ENCODE measurements at regions not wholly inside any gene's neighbourhood (a gene's known extent, or its start where the extent isn't known, plus 50 kb on each side); places are given as distances from the start of the nearest gene placed in this dataset.

- no peak for TF ChIP-seq CTCF (IDR thresholded peaks at IDR 0.05; ENCODE audit: control insufficient read depth, extremely low read depth, insufficient read depth)
- DNase-seq (ENCODE audit: low read depth) = no peak
- no peak overlapping the region for H3K4me3 ChIP-seq (ENCODE audit: low read depth, low read length)
These were observed 74.8 kb upstream of the SPTBN1 start for GRCh38 chr2:54381293-54381692.

GRCh38 chr2:54382601-54383000 is 73.5 kb upstream of the SPTBN1 start:
- TF ChIP-seq CTCF (IDR thresholded peaks at IDR 0.05; ENCODE audit: control insufficient read depth, extremely low read depth, insufficient read depth) = no peak
- DNase-seq (ENCODE audit: low read depth) = no peak
- H3K4me3 ChIP-seq (ENCODE audit: low read depth, low read length) = no peak overlapping the region

- no peak for TF ChIP-seq CTCF (IDR thresholded peaks at IDR 0.05; ENCODE audit: control insufficient read depth, extremely low read depth, insufficient read depth)
- no peak overlapping the region for H3K4me3 ChIP-seq (ENCODE audit: low read depth, low read length)
- DNase-seq (ENCODE audit: low read depth) = no peak
These were observed 71.6 kb upstream of the SPTBN1 start for GRCh38 chr2:54384301-54385203.

- TF ChIP-seq CTCF (IDR thresholded peaks at IDR 0.05; ENCODE audit: control insufficient read depth, extremely low read depth, insufficient read depth) = no peak
- no peak for DNase-seq (ENCODE audit: low read depth)
- H3K4me3 ChIP-seq (ENCODE audit: low read depth, low read length) = no peak overlapping the region
These were observed 70.9 kb upstream of the SPTBN1 start for GRCh38 chr2:54385271-54385670.

- TF ChIP-seq CTCF (IDR thresholded peaks at IDR 0.05; ENCODE audit: control insufficient read depth, extremely low read depth, insufficient read depth) = no peak
- no peak overlapping the region for H3K4me3 ChIP-seq (ENCODE audit: low read depth, low read length)
These were observed 69.5 kb upstream of the SPTBN1 start for GRCh38 chr2:54386585-54386984.

GRCh38 chr2:54387059-54387991 is 68.8 kb upstream of the SPTBN1 start:
- no peak for TF ChIP-seq CTCF (IDR thresholded peaks at IDR 0.05; ENCODE audit: control insufficient read depth, extremely low read depth, insufficient read depth)
- no peak overlapping the region for H3K4me3 ChIP-seq (ENCODE audit: low read depth, low read length)
- DNase-seq (ENCODE audit: low read depth) = no peak

More at GRCh38 chr2:54386585-54386984, 69.5 kb upstream of the SPTBN1 start:
- no peak for DNase-seq (ENCODE audit: low read depth)
